HEK293 (cell line): ENCODE measurements at regions not wholly inside any gene's neighbourhood (a gene's known extent, or its start where the extent isn't known, plus 50 kb on each side); places are given as distances from the start of the nearest gene placed in this dataset.

Source experiments
- CTCF ChIP-seq: fragments of 450-650 bp; formaldehyde crosslinking; IDR thresholded peaks from 2 replicates; pipeline ENCODE4 v1.5.1; 2016; ENCODE audit warnings: missing biosample characterization, missing genetic modification characterization
- MYNN ChIP-seq: fragments of 450-650 bp; formaldehyde crosslinking; IDR thresholded peaks from 2 replicates; pipeline ENCODE4 v1.5.1; 2016; ENCODE audit warnings: missing biosample characterization, missing genetic modification characterization, borderline replicate concordance
- RBAK ChIP-seq: fragments of 450-650 bp; formaldehyde crosslinking; IDR thresholded peaks from 2 replicates; pipeline ENCODE4 v1.5.1; 2016; ENCODE audit warnings: missing biosample characterization, missing genetic modification characterization
- TRIM28 ChIP-seq: IDR thresholded peaks from 2 replicates; pipeline ENCODE4 v1.6.1; 2011; ENCODE audit warnings: low read length, control low read depth, borderline replicate concordance
- ZEB2 ChIP-seq: fragments of 450-650 bp; formaldehyde crosslinking; IDR thresholded peaks from 2 replicates; pipeline ENCODE4 v1.5.1; 2016; ENCODE audit warnings: missing biosample characterization, missing genetic modification characterization
- ZNF121 ChIP-seq: fragments of 450-650 bp; formaldehyde crosslinking; IDR thresholded peaks from 2 replicates; pipeline ENCODE4 v1.5.1; 2016; ENCODE audit warnings: missing biosample characterization, missing genetic modification characterization
- ZNF202 ChIP-seq: fragments of 450-650 bp; formaldehyde crosslinking; IDR thresholded peaks from 2 replicates; pipeline ENCODE4 v1.5.1; 2016; ENCODE audit warnings: missing biosample characterization, missing genetic modification characterization, borderline replicate concordance
- ZNF302 ChIP-seq: fragments of 450-650 bp; formaldehyde crosslinking; IDR thresholded peaks from 2 replicates; pipeline ENCODE4 v1.5.1; 2016; ENCODE audit warnings: missing biosample characterization, missing genetic modification characterization, low read depth
- ZNF571 ChIP-seq: fragments of 450-650 bp; formaldehyde crosslinking; IDR thresholded peaks from 2 replicates; pipeline ENCODE4 v1.5.0; 2017; ENCODE audit warnings: missing biosample characterization, missing genetic modification characterization
- ZSCAN18 ChIP-seq: fragments of 450-650 bp; formaldehyde crosslinking; IDR thresholded peaks from 2 replicates; pipeline ENCODE4 v1.5.1; 2016; ENCODE audit warnings: missing biosample characterization, missing genetic modification characterization

GRCh38 chr3:55297706-55298105 lies 189.4 kb downstream of the WNT5A start:
- TF ChIP-seq ZNF121 (tag by site-specific recombination) (no peak), ZSCAN18 (tag by site-specific recombination) (no peak), TRIM28 (no peak), ZEB2 (tag by site-specific recombination) (no peak), RBAK (tag by site-specific recombination) (no peak), ZNF571 (no peak), ZNF202 (no peak), MYNN (no peak), ZNF302 (tag by site-specific recombination) (no peak), CTCF (tag by site-specific recombination) (no peak)
